Skin of body (tissue), 1 donor: ENCODE measurements at regions not wholly inside any gene's neighbourhood (a gene's known extent, or its start where the extent isn't known, plus 50 kb on each side); places are given as distances from the start of the nearest gene placed in this dataset.

ENCODE experiments used
- DNase-seq: peaks from one replicate; lab custom pipeline; 2025; lab: John Stamatoyannopoulos, UW

DNA sequence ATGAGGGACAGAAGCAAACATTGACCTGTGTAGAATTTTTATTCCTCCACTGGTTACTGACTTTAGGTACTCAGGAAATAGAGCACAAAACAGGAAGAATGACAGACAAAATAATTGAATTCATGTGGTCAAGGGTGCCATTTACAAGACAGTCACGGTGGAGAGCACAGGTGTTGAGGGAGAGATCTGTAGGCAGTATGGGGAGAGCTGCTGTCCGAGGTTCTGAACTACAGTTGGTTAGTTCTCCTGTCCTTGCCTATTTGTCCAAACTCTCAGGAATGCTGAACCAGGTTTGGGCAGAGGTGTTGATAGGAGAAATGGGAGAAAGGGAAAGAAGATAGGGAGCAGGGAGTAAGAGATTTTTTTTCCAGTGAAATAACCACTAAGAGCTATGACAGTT lies 178.5 kb upstream of the ZBTB20 start:
- DNase-seq: no peak

DNA sequence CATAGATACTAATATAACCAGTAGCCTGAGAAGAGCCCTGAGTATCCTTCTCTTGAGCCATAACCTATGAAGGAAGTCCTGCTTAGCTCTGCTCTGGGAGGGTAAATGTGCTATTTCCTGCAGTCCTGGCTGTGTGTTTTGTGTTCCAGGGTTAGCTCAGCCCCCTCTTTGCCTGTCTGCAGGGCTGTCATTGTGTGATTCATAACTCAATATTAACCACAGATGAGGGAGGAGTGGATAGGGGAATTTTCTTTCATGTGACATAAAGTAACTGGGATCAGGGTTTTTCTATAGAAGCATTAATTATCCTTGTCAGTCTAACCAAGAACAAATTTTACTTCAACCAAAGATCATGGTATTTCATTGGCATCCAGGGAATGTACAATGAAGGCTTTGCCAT lies 183.3 kb upstream of the ZBTB20 start:
- no peak for DNase-seq

DNA sequence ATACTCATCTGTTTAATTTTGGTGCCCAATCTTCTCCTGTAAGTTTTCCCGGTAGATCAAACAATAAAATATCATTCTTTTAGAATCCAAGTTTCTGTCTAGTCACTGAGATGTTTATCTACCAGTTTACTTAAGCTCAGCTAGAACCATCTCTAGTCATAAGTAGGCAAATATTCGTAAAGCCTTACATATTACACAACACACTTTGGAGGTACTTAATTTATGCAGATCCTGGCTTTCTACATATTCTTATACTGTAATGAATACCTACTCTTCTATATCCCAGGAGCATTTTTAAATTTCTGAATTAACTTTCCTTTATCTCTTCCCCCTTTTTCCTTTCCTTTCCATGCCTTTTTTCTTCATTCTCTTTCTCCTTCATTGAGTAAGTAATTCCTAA lies 185.9 kb upstream of the ZBTB20 start:
- DNase-seq: no peak

GRCh38 chr3:115336836-115337235 lies 189.7 kb upstream of the ZBTB20 start:
- no peak for DNase-seq

- no peak for DNase-seq
These were observed 193.5 kb upstream of the ZBTB20 start for GRCh38 chr3:115340586-115340985.

DNA sequence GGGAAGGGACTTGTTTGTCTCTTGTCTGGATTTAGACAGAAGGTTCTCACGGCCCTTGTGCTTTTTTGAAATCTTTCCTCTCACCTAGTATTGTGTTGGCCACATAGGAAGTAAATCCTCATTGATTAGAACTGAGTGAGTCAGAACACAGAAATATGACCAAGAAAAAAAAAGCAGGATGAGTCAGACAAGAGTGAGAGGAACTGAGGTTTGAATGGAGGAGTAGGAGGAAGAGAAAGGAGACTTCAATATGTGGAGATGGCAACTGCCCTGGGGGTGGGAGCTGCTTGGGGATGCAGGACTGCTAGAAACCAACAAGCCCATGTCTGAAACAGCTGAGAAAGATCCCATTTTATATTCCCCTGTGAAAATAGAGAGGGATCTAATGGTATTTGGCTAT lies 194.1 kb upstream of the ZBTB20 start:
- no peak for DNase-seq

DNA sequence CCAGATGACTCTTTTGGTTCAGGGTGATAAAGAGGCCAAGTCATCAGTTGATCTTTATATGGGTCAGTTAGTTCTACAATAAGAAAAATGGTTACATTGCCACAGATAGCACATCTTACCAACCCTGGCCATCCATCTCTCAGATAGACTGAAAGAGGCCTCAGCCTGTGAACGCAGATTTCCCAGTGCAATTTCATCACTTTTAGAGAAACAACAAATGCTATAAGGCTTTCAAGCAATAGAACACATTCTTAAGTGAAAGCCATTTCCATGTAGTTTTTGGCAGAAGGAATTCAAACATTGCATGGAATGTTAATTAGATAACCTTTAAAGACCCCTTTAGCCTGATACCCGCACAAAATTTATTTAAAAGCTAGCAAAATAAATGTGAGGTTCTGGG lies 200.6 kb upstream of the ZBTB20 start:
- DNase-seq: no peak

DNA sequence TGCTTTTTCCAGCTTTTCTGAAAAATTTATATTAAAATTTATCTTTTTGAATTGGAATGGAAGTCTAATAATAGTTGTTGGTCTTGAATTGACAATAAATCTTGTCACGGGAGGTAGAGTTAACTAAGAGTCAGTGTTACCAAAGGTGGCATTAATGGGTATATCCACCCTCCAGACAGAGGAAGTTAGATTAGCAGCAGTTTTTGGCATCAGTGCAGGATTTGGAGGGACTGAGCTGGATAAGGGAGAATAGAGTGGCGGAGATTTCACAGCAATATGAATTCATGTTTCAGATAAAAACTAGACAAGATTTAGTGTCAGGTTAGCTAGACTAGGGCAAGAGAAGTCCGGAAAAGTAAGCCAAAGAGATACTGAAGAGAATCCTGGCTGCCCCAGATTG lies 201.3 kb upstream of the ZBTB20 start:
- no peak for DNase-seq

DNA sequence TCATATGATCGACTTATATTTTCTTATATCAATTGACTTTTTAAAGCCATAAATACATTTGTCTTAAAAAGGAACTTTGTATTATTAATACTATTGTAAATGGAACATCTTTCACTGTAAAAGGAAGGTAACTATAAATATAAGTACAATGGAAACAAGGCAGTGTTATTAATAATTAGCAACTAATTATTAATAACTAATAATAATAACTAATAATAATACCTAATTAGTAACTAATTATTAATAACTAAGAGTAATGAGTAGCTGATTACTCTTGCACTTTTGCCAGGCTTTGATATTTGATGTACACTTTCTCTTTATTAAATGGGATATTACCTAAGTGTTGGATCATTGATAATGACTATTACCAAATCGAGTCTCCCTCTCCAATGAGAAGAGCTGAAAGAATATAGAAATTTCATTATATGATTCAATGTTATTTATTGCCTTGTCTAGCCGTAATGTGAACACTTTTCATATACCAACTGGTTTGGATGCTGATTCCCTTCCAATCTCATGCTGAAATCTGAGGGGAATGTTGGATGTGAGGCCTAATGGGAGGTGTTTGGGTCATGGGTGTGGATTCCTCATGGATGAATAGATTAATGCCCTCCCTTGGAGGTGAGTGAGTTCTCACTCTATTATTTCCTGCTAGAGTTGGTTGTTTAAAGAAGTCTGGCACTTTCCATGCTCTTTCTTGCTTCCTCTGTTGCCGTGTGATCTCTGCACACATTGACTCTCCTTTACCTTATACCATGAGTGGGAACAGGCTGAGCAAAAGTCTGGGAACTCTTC lies 202.1 kb upstream of the ZBTB20 start:
- DNase-seq: no peak

DNA sequence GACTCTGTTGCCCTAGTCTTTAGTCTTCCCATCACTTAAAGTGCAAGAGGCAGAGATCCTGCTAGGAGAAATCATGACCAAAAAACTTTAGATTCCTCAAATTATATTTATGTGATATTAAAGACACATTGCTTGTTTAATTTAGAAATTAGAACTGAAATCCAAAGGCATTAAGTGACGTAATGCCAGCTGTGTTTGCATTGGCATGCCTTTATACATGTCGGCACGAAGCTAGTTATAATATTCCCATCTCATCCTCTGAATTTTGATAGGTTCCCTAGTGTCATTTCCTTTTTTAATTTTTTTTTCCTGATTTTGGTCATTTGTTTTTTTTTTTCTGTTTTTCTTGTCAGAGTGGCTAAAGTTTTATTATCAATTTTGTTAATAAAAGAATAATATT lies 203.5 kb upstream of the ZBTB20 start:
- no peak for DNase-seq

DNA sequence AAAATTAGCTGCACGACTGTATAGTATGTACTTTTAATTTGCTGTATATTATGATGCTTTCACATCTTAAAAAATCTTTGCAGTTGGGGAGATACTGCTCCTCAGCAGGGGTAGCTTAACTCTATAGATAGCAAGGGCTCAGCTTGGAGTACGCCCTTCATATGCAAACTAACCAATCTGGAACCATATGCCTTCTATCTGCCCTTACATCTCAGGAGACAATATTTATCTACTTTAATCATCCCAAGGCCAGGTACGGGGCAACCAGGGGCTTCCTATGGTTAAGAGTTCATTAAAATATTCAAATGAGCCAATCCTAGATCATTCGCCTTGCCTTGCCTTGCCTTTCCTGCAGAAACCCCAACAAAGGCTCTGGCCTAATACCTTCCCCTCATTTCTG lies 204.1 kb upstream of the ZBTB20 start:
- DNase-seq: no peak

- no peak for DNase-seq
These were observed 206.9 kb upstream of the ZBTB20 start for GRCh38 chr3:115354010-115354409.

DNA sequence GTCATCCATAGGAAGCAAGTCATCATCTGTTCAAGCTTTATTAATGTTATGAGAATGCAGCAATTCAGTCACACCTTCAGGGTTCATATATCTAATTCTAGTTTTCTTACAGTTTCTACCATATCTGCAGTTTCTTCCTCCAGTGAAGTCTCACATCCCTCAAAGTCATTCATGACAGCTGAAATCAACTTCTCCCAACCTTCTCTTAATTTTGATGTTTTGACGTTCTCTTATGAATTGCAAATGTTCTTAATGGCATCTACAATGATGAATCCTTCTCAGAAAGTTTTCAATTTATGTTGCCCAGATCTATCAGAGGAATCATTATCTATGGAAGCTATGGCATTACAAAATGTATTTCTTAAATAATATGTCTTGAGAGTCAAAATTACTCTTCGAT lies 210.4 kb upstream of the ZBTB20 start:
- DNase-seq: no peak

- no peak for DNase-seq
These were observed 212.4 kb upstream of the ZBTB20 start for GRCh38 chr3:115359536-115359935.

GRCh38 chr3:115361806-115362205 lies 214.7 kb upstream of the ZBTB20 start:
- no peak for DNase-seq

GRCh38 chr3:115363071-115363470 lies 216.0 kb upstream of the ZBTB20 start:
- no peak for DNase-seq

- DNase-seq: no peak
These were observed 221.9 kb upstream of the ZBTB20 start for GRCh38 chr3:115369021-115369420.

DNA sequence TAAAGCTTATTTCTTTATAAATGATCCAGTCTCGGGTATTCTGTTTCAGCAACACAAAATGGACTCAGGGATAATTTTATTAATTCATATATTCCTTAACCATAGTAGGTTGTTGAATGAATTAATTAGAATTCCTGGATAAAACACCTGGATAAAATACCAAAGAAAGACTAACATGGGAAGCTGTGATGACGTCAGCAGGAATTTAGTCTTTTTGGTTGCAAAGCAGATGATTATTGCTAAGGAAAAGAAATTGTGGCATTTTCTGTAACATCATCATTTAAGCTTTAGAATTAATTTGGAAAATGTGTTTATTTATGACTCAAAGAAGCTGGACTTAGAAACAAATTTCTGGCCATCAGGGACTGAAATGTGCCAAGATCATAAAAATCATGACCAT lies 228.3 kb upstream of the ZBTB20 start:
- no peak for DNase-seq

GRCh38 chr3:115380883-115381572 lies 233.9 kb upstream of the ZBTB20 start:
- no peak for DNase-seq

- DNase-seq: no peak
These were observed 234.5 kb upstream of the ZBTB20 start for GRCh38 chr3:115381573-115381912.

GRCh38 chr3:115381931-115382330 lies 234.8 kb upstream of the ZBTB20 start:
- no peak for DNase-seq

GRCh38 chr3:115384381-115384780 lies 237.3 kb upstream of the ZBTB20 start:
- DNase-seq: no peak
